Mesenchymal stem cell (in vitro differentiated cells and primary cell): ENCODE measurements at regions not wholly inside any gene's neighbourhood (a gene's known extent, or its start where the extent isn't known, plus 50 kb on each side); places are given as distances from the start of the nearest gene placed in this dataset.

Source experiments
- DNase-seq: peaks from one replicate; pipeline ENCODE4 v3.0.0-alpha.2; 2013
- H2AFZ ChIP-seq: one replicate; pipeline ENCODE4 v1.6.1; 2013; ENCODE audit warnings: low read depth, mild to moderate bottlenecking, control low read depth, inconsistent platforms, low read length, moderate library complexity
- H2AK5ac ChIP-seq: 2 replicates; pipeline ENCODE4 v1.6.1; 2013; ENCODE audit warnings: low read length, moderate library complexity, mild to moderate bottlenecking, inconsistent platforms; ENCODE audit not compliant: severe bottlenecking
- H2BK120ac ChIP-seq: one replicate; pipeline ENCODE4 v1.6.1; 2013; ENCODE audit warnings: low read depth, mild to moderate bottlenecking, inconsistent platforms, low read length, moderate library complexity
- H2BK12ac ChIP-seq, 2 experiments: one replicate each; pipeline ENCODE4 v1.6.1; 2013; ENCODE audit warnings: inconsistent platforms in 2 of 2, low read length in 2 of 2, mild to moderate bottlenecking in 2 of 2, moderate library complexity in 2 of 2, control low read depth in 1 of 2
- H2BK15ac ChIP-seq: one replicate; pipeline ENCODE4 v1.6.1; 2013; ENCODE audit warnings: mild to moderate bottlenecking, low read depth, inconsistent platforms; ENCODE audit not compliant: poor library complexity, severe bottlenecking
- H2BK5ac ChIP-seq: 2 replicates; pipeline ENCODE4 v1.6.1; 2013; ENCODE audit warnings: low read depth, mild to moderate bottlenecking, low read length, control low read depth, inconsistent platforms; ENCODE audit not compliant: poor library complexity, severe bottlenecking
- H3K14ac ChIP-seq, 2 experiments: one replicate each; pipeline ENCODE4 v1.6.1; 2013; ENCODE audit warnings: inconsistent platforms in 2 of 2, low read length in 2 of 2, control low read depth in 1 of 2, mild to moderate bottlenecking in 1 of 2, moderate library complexity in 1 of 2
- H3K18ac ChIP-seq, 2 experiments: one replicate each; pipeline ENCODE4 v1.6.1; 2013; ENCODE audit warnings: inconsistent platforms in 2 of 2, low read length in 2 of 2, control low read depth in 1 of 2, low read depth in 1 of 2, mild to moderate bottlenecking in 1 of 2
- H3K23ac ChIP-seq, 2 experiments: one replicate each; pipeline ENCODE4 v1.6.1; 2013; ENCODE audit warnings: inconsistent platforms in 2 of 2, low read length in 2 of 2, mild to moderate bottlenecking in 2 of 2, moderate library complexity in 2 of 2, control low read depth in 1 of 2
- H3K27ac ChIP-seq: 2 replicates; pipeline ENCODE4 v1.5.1; 2013; ENCODE audit warnings: mild to moderate bottlenecking, moderate library complexity, low read length, control low read depth, inconsistent platforms; ENCODE audit not compliant: poor library complexity, severe bottlenecking
- H3K27me3 ChIP-seq, 2 experiments: 2 replicates each; pipeline versions ENCODE4 v1.6.1 to v1.7.0; 2013; ENCODE audit warnings: low read length in 2 of 2, mild to moderate bottlenecking in 2 of 2, moderate library complexity in 2 of 2, control low read depth in 1 of 2, inconsistent platforms in 1 of 2; ENCODE audit not compliant: control insufficient read depth in 1 of 2, insufficient read depth in 1 of 2
- H3K36me3 ChIP-seq, 2 experiments: 2 replicates each; pipeline versions ENCODE4 v1.6.1 to v1.7.0; 2013; ENCODE audit warnings: low read length in 2 of 2, control low read depth in 1 of 2, inconsistent platforms in 1 of 2, low read depth in 1 of 2, mild to moderate bottlenecking in 1 of 2; ENCODE audit not compliant: insufficient read depth in 2 of 2, control insufficient read depth in 1 of 2
- H3K4ac ChIP-seq, 2 experiments: one replicate each; pipeline ENCODE4 v1.6.1; 2013; ENCODE audit warnings: inconsistent platforms in 2 of 2, low read length in 2 of 2, mild to moderate bottlenecking in 2 of 2, moderate library complexity in 2 of 2, control low read depth in 1 of 2, low read depth in 1 of 2
- H3K4me1 ChIP-seq: 2 replicates; pipeline ENCODE4 v1.6.1; 2013; ENCODE audit warnings: low read depth, low read length, control low read depth; ENCODE audit not compliant: control insufficient read depth, insufficient read depth
- H3K4me2 ChIP-seq: 2 replicates; pipeline ENCODE4 v1.6.1; 2013; ENCODE audit warnings: low read length, mild to moderate bottlenecking, inconsistent platforms; ENCODE audit not compliant: poor library complexity, severe bottlenecking
- H3K4me3 ChIP-seq, 2 experiments: 2 replicates each; pipeline versions ENCODE4 v1.5.1 to v1.7.0; 2013; ENCODE audit warnings: low read length in 2 of 2, mild to moderate bottlenecking in 2 of 2, control low read depth in 1 of 2, low read depth in 1 of 2; ENCODE audit not compliant: insufficient read depth in 1 of 2
- H3K79me1 ChIP-seq: replicated peaks from 2 replicates; pipeline ENCODE4 v1.6.1; 2013; ENCODE audit warnings: mild to moderate bottlenecking, control low read depth, low read length, inconsistent platforms; ENCODE audit not compliant: poor library complexity, severe bottlenecking
- H3K9ac ChIP-seq: 2 replicates; pipeline ENCODE4 v1.7.0; 2013; ENCODE audit warnings: mild to moderate bottlenecking, low read length, moderate library complexity
- H3K9me3 ChIP-seq: 2 replicates; pipeline ENCODE4 v1.7.0; 2013; ENCODE audit warnings: mild to moderate bottlenecking, low read length; ENCODE audit not compliant: control insufficient read depth
- H4K8ac ChIP-seq: one replicate; pipeline ENCODE4 v1.6.1; 2013; ENCODE audit warnings: inconsistent platforms, mild to moderate bottlenecking, low read length, moderate library complexity
- H4K91ac ChIP-seq: one replicate; pipeline ENCODE4 v1.6.1; 2013; ENCODE audit warnings: mild to moderate bottlenecking, low read length, inconsistent platforms
- WGBS: methylation state at CpG from one replicate; pipeline ENCODE4 v1.1.7; 2013; ENCODE audit warnings: mixed read lengths; 5-methylcytosine and 5-hydroxymethylcytosine counted together

- no peaks in the 10 kb centered on the region for H3K79me1 ChIP-seq
- H2AK5ac ChIP-seq = no peak overlapping the region
- H3K27me3 ChIP-seq = no peaks in the 10 kb centered on the region
- H2BK5ac ChIP-seq = no peak overlapping the region
- H3K23ac ChIP-seq = no peak overlapping the region
- DNase-seq = no peak
- H3K9me3 ChIP-seq = no peaks in the 10 kb centered on the region
- H2BK15ac ChIP-seq = no peak overlapping the region
- no peak overlapping the region for H3K4ac ChIP-seq
- no peaks in the 10 kb centered on the region for H3K4me1 ChIP-seq
- H3K14ac ChIP-seq = no peak overlapping the region
- no peak overlapping the region for H3K9ac ChIP-seq
- H3K36me3 ChIP-seq = no peaks in the 10 kb centered on the region
- H2BK12ac ChIP-seq = no peak overlapping the region
- no peak overlapping the region for H2BK120ac ChIP-seq
- no peak overlapping the region for H3K27ac ChIP-seq
- H4K91ac ChIP-seq = no peak overlapping the region
- no peak overlapping the region for H4K8ac ChIP-seq
- H3K4me3 ChIP-seq = no peak overlapping the region
- no CpG with 5 or more reads among the region's 1 CpG for WGBS
- no peak overlapping the region for H3K18ac ChIP-seq
- H2AFZ ChIP-seq = no peak overlapping the region
- no peak overlapping the region for H3K4me2 ChIP-seq
Observed at GRCh38 chr13:34312578-34312977, 494.6 kb downstream of the RFC3 start.

GRCh38 chr13:34320084-34320483 lies 502.1 kb downstream of the RFC3 start:
- Histone ChIP-seq H3K4me3 (no peak overlapping the region), H3K27me3 (no peaks in the 10 kb centered on the region), H3K9me3 (no peaks in the 10 kb centered on the region), H3K23ac (no peak overlapping the region), H3K27ac (no peak overlapping the region), H4K91ac (no peak overlapping the region), H2BK5ac (no peak overlapping the region), H3K18ac (no peak overlapping the region), H2BK120ac (no peak overlapping the region), H4K8ac (no peak overlapping the region), H2AK5ac (no peak overlapping the region), H2AFZ (no peak overlapping the region), H2BK15ac (no peak overlapping the region), H2BK12ac (no peak overlapping the region), H3K79me1 (no peaks in the 10 kb centered on the region), H3K4me1 (no peaks in the 10 kb centered on the region), H3K4me2 (no peak overlapping the region), H3K14ac (no peak overlapping the region), H3K4ac (no peak overlapping the region), H3K9ac (no peak overlapping the region), H3K36me3 (no peaks in the 10 kb centered on the region)
- no peak for DNase-seq
- WGBS = no CpG with 5 or more reads among the region's 1 CpG

GRCh38 chr13:34322014-34322742 lies 504.2 kb downstream of the RFC3 start:
- Histone ChIP-seq H3K79me1 (no peaks in the 10 kb centered on the region), H2AFZ (no peak overlapping the region), H3K27me3 (no peaks in the 10 kb centered on the region), H2BK5ac (no peak overlapping the region), H3K4me2 (no peak overlapping the region), H4K8ac (no peak overlapping the region), H3K4ac (no peak overlapping the region), H3K9me3 (peaks cover under 1% of the 10 kb centered on the region), H2BK12ac (no peak overlapping the region), H3K18ac (no peak overlapping the region), H2BK15ac (no peak overlapping the region), H3K27ac (no peak overlapping the region), H3K23ac (no peak overlapping the region), H3K36me3 (no peaks in the 10 kb centered on the region), H2AK5ac (no peak overlapping the region), H4K91ac (no peak overlapping the region), H2BK120ac (no peak overlapping the region), H3K9ac (no peak overlapping the region), H3K4me3 (no peak overlapping the region), H3K14ac (no peak overlapping the region), H3K4me1 (no peaks in the 10 kb centered on the region)
- 94% methylated on average over 6 of the region's 9 CpGs for WGBS
- DNase-seq = no peak

GRCh38 chr13:34322743-34323074 lies 504.8 kb downstream of the RFC3 start:
- H3K4me1 ChIP-seq = no peaks in the 10 kb centered on the region
- H2BK12ac ChIP-seq = no peak overlapping the region
- H4K8ac ChIP-seq = no peak overlapping the region
- H3K4ac ChIP-seq = no peak overlapping the region
- H2BK120ac ChIP-seq = no peak overlapping the region
- H2BK5ac ChIP-seq = no peak overlapping the region
- no peak for DNase-seq
- H3K4me2 ChIP-seq = no peak overlapping the region
- WGBS = 87% methylated on average over 3 of the region's 3 CpGs
- H3K4me3 ChIP-seq = no peak overlapping the region
- no peak overlapping the region for H3K18ac ChIP-seq
- H2AFZ ChIP-seq = no peak overlapping the region
- no peaks in the 10 kb centered on the region for H3K27me3 ChIP-seq
- no peaks in the 10 kb centered on the region for H3K79me1 ChIP-seq
- no peak overlapping the region for H3K14ac ChIP-seq
- peaks cover 6% of the 10 kb centered on the region for H3K9me3 ChIP-seq
- no peak overlapping the region for H4K91ac ChIP-seq
- no peak overlapping the region for H3K9ac ChIP-seq
- no peak overlapping the region for H3K27ac ChIP-seq
- no peak overlapping the region for H2BK15ac ChIP-seq
- H3K23ac ChIP-seq = no peak overlapping the region
- no peak overlapping the region for H2AK5ac ChIP-seq
- no peaks in the 10 kb centered on the region for H3K36me3 ChIP-seq
